Transverse colon (tissue), 4 donors: ENCODE measurements at regions not wholly inside any gene's neighbourhood (a gene's known extent, or its start where the extent isn't known, plus 50 kb on each side); places are given as distances from the start of the nearest gene placed in this dataset.

Source experiments
- EP300 ChIP-seq: sonication (generic); formaldehyde crosslinking; IDR thresholded peaks from one replicate; pipeline ENCODE4 v1.6.1; 2017; ENCODE audit warnings: antibody characterized with exemption, low read depth
- POLR2A ChIP-seq: fragments of 450-650 bp; IDR thresholded peaks from one replicate; pipeline ENCODE4 v1.6.1; 2016; ENCODE audit warnings: antibody characterized with exemption, mild to moderate bottlenecking, moderate library complexity
- POLR2AphosphoS5 ChIP-seq, 3 donors: sonication (generic); formaldehyde crosslinking; IDR thresholded peaks; one replicate each; pipeline ENCODE4 v1.6.1; 2016; ENCODE audit warnings: antibody characterized with exemption in 3 of 3
- TF ChIP-seq, protein P1 (sequence below), 5 experiments: fragments of 200-600 bp in 3 of 5; fragments of 450-650 bp in 2 of 5; sonication (generic) in 3 of 5; IDR thresholded peaks; 1 replicate in 2 of 5; 2 replicates in 3 of 5; pipeline ENCODE4 v1.5.1; 2016 to 2017; ENCODE audit warnings: antibody characterized with exemption in 5 of 5, inconsistent platforms in 3 of 5, mild to moderate bottlenecking in 2 of 5, moderate library complexity in 1 of 5

DNA sequence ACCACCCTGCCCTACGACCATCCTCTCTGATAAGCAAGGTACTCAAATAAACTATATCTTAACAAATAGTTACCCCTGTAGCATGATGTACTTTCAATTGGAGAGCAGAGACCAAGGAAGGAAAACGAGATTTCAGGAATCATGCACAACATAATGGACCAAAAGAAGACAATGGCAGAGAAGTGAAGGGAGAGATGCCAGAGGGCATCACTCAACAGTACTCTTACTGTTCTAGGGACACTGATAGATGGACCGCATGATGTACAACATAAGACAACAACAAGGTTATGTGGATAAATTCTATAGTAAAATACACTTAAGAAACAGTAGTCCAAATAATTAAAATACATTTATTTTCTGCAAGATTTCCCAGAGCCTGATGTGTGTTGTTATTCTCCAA is 77.5 kb upstream of the IFNG-AS1 start:
- TF ChIP-seq, protein P1, sequence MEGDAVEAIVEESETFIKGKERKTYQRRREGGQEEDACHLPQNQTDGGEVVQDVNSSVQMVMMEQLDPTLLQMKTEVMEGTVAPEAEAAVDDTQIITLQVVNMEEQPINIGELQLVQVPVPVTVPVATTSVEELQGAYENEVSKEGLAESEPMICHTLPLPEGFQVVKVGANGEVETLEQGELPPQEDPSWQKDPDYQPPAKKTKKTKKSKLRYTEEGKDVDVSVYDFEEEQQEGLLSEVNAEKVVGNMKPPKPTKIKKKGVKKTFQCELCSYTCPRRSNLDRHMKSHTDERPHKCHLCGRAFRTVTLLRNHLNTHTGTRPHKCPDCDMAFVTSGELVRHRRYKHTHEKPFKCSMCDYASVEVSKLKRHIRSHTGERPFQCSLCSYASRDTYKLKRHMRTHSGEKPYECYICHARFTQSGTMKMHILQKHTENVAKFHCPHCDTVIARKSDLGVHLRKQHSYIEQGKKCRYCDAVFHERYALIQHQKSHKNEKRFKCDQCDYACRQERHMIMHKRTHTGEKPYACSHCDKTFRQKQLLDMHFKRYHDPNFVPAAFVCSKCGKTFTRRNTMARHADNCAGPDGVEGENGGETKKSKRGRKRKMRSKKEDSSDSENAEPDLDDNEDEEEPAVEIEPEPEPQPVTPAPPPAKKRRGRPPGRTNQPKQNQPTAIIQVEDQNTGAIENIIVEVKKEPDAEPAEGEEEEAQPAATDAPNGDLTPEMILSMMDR (IDR thresholded peaks at IDR 0.05) = no peak
- no peak for TF ChIP-seq POLR2A
- TF ChIP-seq EP300 = no peak
- TF ChIP-seq POLR2AphosphoS5 (IDR thresholded peaks at IDR 0.05) = no peak
